ENCODE measurements at regions not wholly inside any gene's neighbourhood (a gene's known extent, or its start where the extent isn't known, plus 50 kb on each side); places are given as distances from the start of the nearest gene placed in this dataset.

- Histone ChIP-seq H3K9me3 (replicated peaks; ENCODE audit: control insufficient read depth, insufficient read depth, low read length) (no peaks in the 10 kb centered on the region), H2AFZ (ENCODE audit: low read depth, low read length) (no peak overlapping the region), H3K4me1 (ENCODE audit: control insufficient read depth, extremely low read depth, insufficient read depth, low read length) (no peaks in the 10 kb centered on the region), H3K27me3 (ENCODE audit: control insufficient read depth in 2 of 2, insufficient read depth in 2 of 2, low read length in 2 of 2) (no peaks in the 10 kb centered on the region), H3K9me1 (replicated peaks; ENCODE audit: control insufficient read depth, extremely low read depth, insufficient read depth, low read length) (no peaks in the 10 kb centered on the region), H3K9ac (replicated peaks; ENCODE audit: extremely low read depth, insufficient read depth, low read length) (no peak overlapping the region), H3K4me2 (ENCODE audit: insufficient read depth, low read length) (no peak overlapping the region), H4K20me1 (replicated peaks; ENCODE audit: control insufficient read depth, extremely low read depth, insufficient read depth, low read length) (no peaks in the 10 kb centered on the region), H3K36me3 (ENCODE audit: control insufficient read depth in 2 of 2, extremely low read depth in 1 of 2, insufficient read depth in 2 of 2, low read length in 2 of 2) (no peaks in the 10 kb centered on the region), H3K27ac (ENCODE audit: insufficient read depth, low read depth, low read length) (no peak overlapping the region), H3K4me3 (replicated peaks in 1 of 3; ENCODE audit: insufficient read depth in 1 of 3, low read depth in 1 of 3, low read length in 3 of 3) (no peak overlapping the region), H3K79me2 (ENCODE audit: control insufficient read depth, insufficient read depth, low read length) (no peaks in the 10 kb centered on the region)
- no peak for TF ChIP-seq CTCF (IDR thresholded peaks at IDR 0.05; ENCODE audit: extremely low read depth in 1 of 2, insufficient read depth in 1 of 2, low read depth in 1 of 2, low read length in 2 of 2)
- TF ChIP-seq EZH2 (IDR thresholded peaks at IDR 0.05; ENCODE audit: borderline replicate concordance, low read depth, low read length, severe bottlenecking) = no peak
- no peak for TF ChIP-seq JUN (IDR thresholded peaks at IDR 0.05; ENCODE audit: borderline replicate concordance, insufficient read depth, insufficient read length, low read depth)
- no peak for TF ChIP-seq MYC (IDR thresholded peaks at IDR 0.05; ENCODE audit: low read depth, low read length)
- no peak for TF ChIP-seq FOS (IDR thresholded peaks at IDR 0.05; ENCODE audit: borderline replicate concordance, insufficient read depth, low read length)
- no peak for TF ChIP-seq MAX (IDR thresholded peaks at IDR 0.05; ENCODE audit: insufficient read depth, insufficient read length)
- no peak for TF ChIP-seq GATA2 (IDR thresholded peaks at IDR 0.05; ENCODE audit: insufficient read depth, insufficient read length, low read depth, low read length)
- TF ChIP-seq POLR2A (IDR thresholded peaks at IDR 0.05; ENCODE audit: low read depth, low read length) = no peak
- no peak for TF ChIP-seq POLR2AphosphoS5 (IDR thresholded peaks at IDR 0.05; ENCODE audit: insufficient read depth, low read depth, low read length)
- POLR2A ChIA-PET = no interaction called here
- CTCF ChIA-PET = no interaction called here
- no peak for DNase-seq (ENCODE audit: low read depth, low spot score)
- no TSS peak for BruUV-seq (replicated peaks)
- FAIRE-seq = no peak
- dilution Hi-C loops (cut with MboI; ENCODE audit: extremely low pct_ligation_motif_present, low sequenced_read_pairs) (no loop called here), intact Hi-C loops (cut with micrococcal nuclease) (no loop called here)
Observed at GRCh38 chr4:117898496-117898895, 135.8 kb upstream of the NDST3 start.
